Mesothelial cell of epicardium (in vitro differentiated cells): ENCODE measurements at regions not wholly inside any gene's neighbourhood (a gene's known extent, or its start where the extent isn't known, plus 50 kb on each side); places are given as distances from the start of the nearest gene placed in this dataset.

ENCODE experiments used
- DNase-seq, 2 experiments: peaks; one replicate each; pipeline ENCODE4 v3.0.0; 2021; ENCODE audit warnings: low spot score in 2 of 2; ENCODE audit not compliant: unreplicated experiment in 2 of 2
- H3K27ac Mint-ChIP-seq: 2 replicates; pipeline ENCODE4 v1.8.0; 2021; ENCODE audit warnings: mixed read lengths
- H3K27me3 Mint-ChIP-seq: 2 replicates; pipeline ENCODE4 v1.8.0; 2021; ENCODE audit warnings: low read depth, mixed read lengths
- H3K36me3 Mint-ChIP-seq: 2 replicates; pipeline ENCODE4 v1.8.0; 2021; ENCODE audit warnings: mixed read lengths
- H3K4me1 Mint-ChIP-seq: 2 replicates; pipeline ENCODE4 v1.8.0; 2021; ENCODE audit warnings: mixed read lengths
- H3K4me3 Mint-ChIP-seq: 2 replicates; pipeline ENCODE4 v1.8.0; 2021; ENCODE audit warnings: mild to moderate bottlenecking, moderate library complexity, mixed read lengths
- H3K9me3 Mint-ChIP-seq: 2 replicates; pipeline ENCODE4 v1.8.0; 2021; ENCODE audit warnings: mixed read lengths
- TF ChIP-seq, protein P1 (sequence below): fragments of 200-600 bp; sonication (generic); IDR thresholded peaks from one replicate; pipeline ENCODE4 v1.5.0; 2021; ENCODE audit warnings: antibody characterized with exemption; ENCODE audit not compliant: unreplicated experiment

DNA sequence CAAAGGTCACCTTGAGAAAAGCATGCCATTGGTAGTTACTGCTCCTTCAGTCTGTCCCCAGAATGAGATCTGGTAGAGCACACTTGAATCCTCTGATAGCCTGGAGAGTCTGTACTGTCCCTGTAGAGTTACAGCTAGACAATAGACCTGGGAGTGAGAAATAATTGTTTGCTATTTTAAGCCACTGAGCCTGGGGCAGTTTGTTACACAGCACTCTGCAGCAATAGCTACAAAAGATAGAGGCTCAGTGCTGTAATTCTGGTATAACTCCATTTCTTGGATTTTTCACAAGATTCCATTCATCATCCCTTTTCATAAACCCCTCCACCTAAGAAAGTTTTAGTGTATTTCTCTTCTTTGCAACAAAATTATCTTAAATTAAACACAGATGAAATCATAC lies 242.7 kb upstream of the ARRDC4 start:
- H3K36me3 Mint-ChIP-seq, result no peaks in the 10 kb centered on the region
- H3K4me3 Mint-ChIP-seq, result no peak overlapping the region
- TF ChIP-seq, protein P1, sequence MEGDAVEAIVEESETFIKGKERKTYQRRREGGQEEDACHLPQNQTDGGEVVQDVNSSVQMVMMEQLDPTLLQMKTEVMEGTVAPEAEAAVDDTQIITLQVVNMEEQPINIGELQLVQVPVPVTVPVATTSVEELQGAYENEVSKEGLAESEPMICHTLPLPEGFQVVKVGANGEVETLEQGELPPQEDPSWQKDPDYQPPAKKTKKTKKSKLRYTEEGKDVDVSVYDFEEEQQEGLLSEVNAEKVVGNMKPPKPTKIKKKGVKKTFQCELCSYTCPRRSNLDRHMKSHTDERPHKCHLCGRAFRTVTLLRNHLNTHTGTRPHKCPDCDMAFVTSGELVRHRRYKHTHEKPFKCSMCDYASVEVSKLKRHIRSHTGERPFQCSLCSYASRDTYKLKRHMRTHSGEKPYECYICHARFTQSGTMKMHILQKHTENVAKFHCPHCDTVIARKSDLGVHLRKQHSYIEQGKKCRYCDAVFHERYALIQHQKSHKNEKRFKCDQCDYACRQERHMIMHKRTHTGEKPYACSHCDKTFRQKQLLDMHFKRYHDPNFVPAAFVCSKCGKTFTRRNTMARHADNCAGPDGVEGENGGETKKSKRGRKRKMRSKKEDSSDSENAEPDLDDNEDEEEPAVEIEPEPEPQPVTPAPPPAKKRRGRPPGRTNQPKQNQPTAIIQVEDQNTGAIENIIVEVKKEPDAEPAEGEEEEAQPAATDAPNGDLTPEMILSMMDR, result no peak
- peaks cover 2% of the 10 kb centered on the region for H3K27me3 Mint-ChIP-seq
- H3K9me3 Mint-ChIP-seq, result peaks cover 18% of the 10 kb centered on the region
- DNase-seq, result no peak
- H3K4me1 Mint-ChIP-seq, result no peaks in the 10 kb centered on the region
- no peak overlapping the region for H3K27ac Mint-ChIP-seq

DNA sequence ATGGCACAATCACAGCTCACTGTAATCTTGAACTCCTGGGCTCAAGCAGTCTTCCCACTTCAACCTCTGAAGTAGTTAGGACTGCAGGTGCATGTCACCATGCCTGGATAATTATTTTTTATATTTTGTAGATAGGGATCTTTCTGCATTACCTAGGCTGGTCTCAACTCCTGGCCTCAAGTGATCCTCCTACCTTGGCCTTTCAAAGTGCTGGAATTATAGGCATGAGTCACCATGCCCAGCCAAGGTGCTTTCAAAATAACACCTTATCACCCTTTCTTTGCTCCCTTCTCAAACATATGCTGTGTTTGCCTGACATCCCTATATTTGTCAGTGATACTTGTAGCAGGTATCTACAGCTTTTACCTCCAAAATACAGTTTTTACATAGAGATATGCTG lies 242.0 kb upstream of the ARRDC4 start:
- no peak for DNase-seq
- Mint-ChIP-seq H3K27ac (no peak overlapping the region), H3K4me3 (no peak overlapping the region), H3K36me3 (no peaks in the 10 kb centered on the region), H3K9me3 (peaks cover 22% of the 10 kb centered on the region), H3K4me1 (no peaks in the 10 kb centered on the region), H3K27me3 (peaks cover 2% of the 10 kb centered on the region)
- TF ChIP-seq, protein P1, result no peak

DNA sequence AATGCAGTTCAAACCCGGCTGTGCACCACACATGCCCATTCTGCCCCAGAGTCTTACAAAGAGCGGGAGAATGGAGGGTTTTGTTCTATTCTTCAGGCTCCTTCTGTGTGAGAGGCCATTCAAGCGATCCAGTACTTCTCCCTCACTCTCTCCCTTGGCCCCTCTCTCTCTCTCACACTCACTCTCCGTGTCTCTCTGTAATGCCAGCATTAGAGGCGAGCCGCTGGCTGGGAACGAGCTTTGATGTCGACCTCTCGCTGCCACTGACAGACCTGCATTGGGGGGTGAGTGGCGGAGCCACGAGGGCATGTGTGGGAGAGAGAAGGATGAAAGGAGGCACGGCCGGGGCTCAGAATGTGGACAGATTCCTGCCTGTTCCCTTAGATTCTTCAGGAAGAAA lies 231.7 kb upstream of the ARRDC4 start:
- peaks cover 60% of the 10 kb centered on the region for H3K27me3 Mint-ChIP-seq
- H3K36me3 Mint-ChIP-seq, result no peaks in the 10 kb centered on the region
- TF ChIP-seq, protein P1, result no peak
- H3K4me3 Mint-ChIP-seq, result no peak overlapping the region
- peaks cover 4% of the 10 kb centered on the region for H3K9me3 Mint-ChIP-seq
- H3K27ac Mint-ChIP-seq, result no peak overlapping the region
- peaks cover 5% of the 10 kb centered on the region for H3K4me1 Mint-ChIP-seq
- DNase-seq, result no peak

DNA sequence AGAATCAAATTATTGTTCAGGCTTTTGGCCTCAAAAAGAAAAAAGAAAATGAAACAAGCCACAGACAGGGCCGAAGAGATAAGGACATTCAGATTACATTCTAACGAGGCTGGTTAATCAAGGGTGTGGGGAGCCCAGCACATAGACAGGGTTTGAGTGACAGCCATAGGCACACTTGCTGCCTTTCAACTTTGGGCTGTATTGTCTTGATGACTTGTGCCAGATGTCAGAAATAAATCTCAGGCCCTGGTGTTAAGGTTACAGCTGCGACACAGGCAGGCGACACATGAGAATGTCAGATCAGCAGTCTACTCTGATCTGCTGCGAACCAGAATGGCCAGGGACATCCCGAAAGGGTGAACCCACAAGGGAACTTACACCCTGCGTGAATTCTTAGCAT lies 231.2 kb upstream of the ARRDC4 start:
- TF ChIP-seq, protein P1, result no peak
- H3K4me1 Mint-ChIP-seq, result peaks cover 5% of the 10 kb centered on the region
- H3K27ac Mint-ChIP-seq, result no peak overlapping the region
- H3K27me3 Mint-ChIP-seq, result peaks cover 65% of the 10 kb centered on the region
- no peak for DNase-seq
- no peaks in the 10 kb centered on the region for H3K9me3 Mint-ChIP-seq
- H3K4me3 Mint-ChIP-seq, result no peak overlapping the region
- H3K36me3 Mint-ChIP-seq, result no peaks in the 10 kb centered on the region

DNA sequence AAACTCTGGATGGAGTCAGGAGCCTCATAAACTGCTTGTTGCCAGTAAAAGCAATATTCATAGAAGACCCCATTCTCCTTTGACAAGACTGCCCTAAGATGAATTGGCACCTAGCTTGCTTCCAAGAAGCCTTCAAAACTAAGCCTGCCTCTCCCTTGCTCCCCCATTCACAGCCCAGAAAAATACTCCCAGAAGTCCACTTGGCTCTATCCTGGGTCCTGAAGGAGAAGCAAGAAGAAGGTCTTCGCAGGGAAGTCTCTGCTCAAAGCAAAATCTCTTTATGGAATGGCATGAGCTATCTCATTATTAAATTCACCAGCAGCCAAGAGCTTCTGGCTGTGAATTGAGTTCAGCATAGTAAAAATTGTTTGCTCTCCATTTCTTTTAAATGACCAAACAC lies 230.2 kb upstream of the ARRDC4 start:
- Mint-ChIP-seq H3K4me3 (no peak overlapping the region), H3K27me3 (peaks cover 65% of the 10 kb centered on the region), H3K36me3 (no peaks in the 10 kb centered on the region), H3K9me3 (no peaks in the 10 kb centered on the region), H3K27ac (no peak overlapping the region), H3K4me1 (peaks cover 5% of the 10 kb centered on the region)
- TF ChIP-seq, protein P1, result no peak
- no peak for DNase-seq

DNA sequence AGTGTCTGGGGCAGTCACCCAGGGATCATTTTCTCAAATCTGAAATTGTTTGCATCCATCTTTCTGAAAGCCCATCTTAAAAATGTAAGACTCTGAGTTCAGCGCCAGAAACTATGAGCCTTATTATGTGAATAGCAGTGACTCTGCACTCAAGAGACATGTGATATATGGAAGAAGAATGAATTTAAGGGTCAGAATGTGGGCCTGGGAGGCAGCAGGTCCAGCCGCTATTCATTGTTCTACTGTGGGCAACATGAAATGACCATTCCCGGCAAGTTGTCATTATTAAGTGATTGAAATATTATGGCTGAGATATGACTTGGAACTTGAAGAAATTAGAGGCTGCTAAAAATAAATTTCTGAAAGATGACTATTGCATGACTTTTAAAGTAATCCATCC lies 228.6 kb upstream of the ARRDC4 start:
- H3K27ac Mint-ChIP-seq, result no peak overlapping the region
- H3K36me3 Mint-ChIP-seq, result no peaks in the 10 kb centered on the region
- TF ChIP-seq, protein P1, result no peak
- H3K4me1 Mint-ChIP-seq, result peaks cover 5% of the 10 kb centered on the region
- DNase-seq, result no peak
- no peaks in the 10 kb centered on the region for H3K9me3 Mint-ChIP-seq
- H3K27me3 Mint-ChIP-seq, result peaks cover 67% of the 10 kb centered on the region
- H3K4me3 Mint-ChIP-seq, result no peak overlapping the region
